ENCODE measurements at regions not wholly inside any gene's neighbourhood (a gene's known extent, or its start where the extent isn't known, plus 50 kb on each side); places are given as distances from the start of the nearest gene placed in this dataset.

GRCh38 chr15:23954931-23955330, 267.8 kb upstream of the NDN start:
- TF ChIP-seq POLR2A (IDR thresholded peaks at IDR 0.05; ENCODE audit: low read length) (no peak), GATA1 (IDR thresholded peaks at IDR 0.05; ENCODE audit: low read depth, low read length) (no peak)
